NCI-H1105 (cell line): ENCODE measurements at regions not wholly inside any gene's neighbourhood (a gene's known extent, or its start where the extent isn't known, plus 50 kb on each side); places are given as distances from the start of the nearest gene placed in this dataset.

Experiments used
- DNase-seq: peaks from one replicate; lab custom pipeline; 2025; lab: John Stamatoyannopoulos, UW

- DNase-seq = no peak
These were observed 312.0 kb downstream of the SAMD5 start for GRCh38 chr6:147820520-147820919.

GRCh38 chr6:147821295-147821897 is 312.9 kb downstream of the SAMD5 start:
- DNase-seq = no peak

GRCh38 chr6:147823936-147824335 is 315.4 kb downstream of the SAMD5 start:
- DNase-seq = no peak

GRCh38 chr6:147825848-147826247 is 317.4 kb downstream of the SAMD5 start:
- no peak for DNase-seq

- DNase-seq = no peak
These were observed 318.2 kb downstream of the SAMD5 start for GRCh38 chr6:147826698-147827097.

- DNase-seq = no peak
These were observed 320.9 kb downstream of the SAMD5 start for GRCh38 chr6:147829418-147829817.

GRCh38 chr6:147829835-147830234 is 321.3 kb downstream of the SAMD5 start:
- no peak for DNase-seq

- DNase-seq = no peak
These were observed 322.9 kb downstream of the SAMD5 start for GRCh38 chr6:147831356-147831755.

GRCh38 chr6:147833607-147834006 is 325.1 kb downstream of the SAMD5 start:
- no peak for DNase-seq

GRCh38 chr6:147834084-147834776 is 325.7 kb downstream of the SAMD5 start:
- DNase-seq = no peak

- DNase-seq = no peak
These were observed 329.1 kb downstream of the SAMD5 start for GRCh38 chr6:147837540-147837939.

GRCh38 chr6:147839708-147840610 is 331.5 kb downstream of the SAMD5 start:
- DNase-seq = no peak

GRCh38 chr6:147841547-147842148 is 333.2 kb downstream of the SAMD5 start:
- no peak for DNase-seq

- no peak for DNase-seq
These were observed 341.2 kb downstream of the SAMD5 start for GRCh38 chr6:147849401-147850330.

GRCh38 chr6:147852772-147853171 is 344.3 kb downstream of the SAMD5 start:
- DNase-seq = no peak

GRCh38 chr6:147853574-147853973 is 345.1 kb downstream of the SAMD5 start:
- no peak for DNase-seq

GRCh38 chr6:147855803-147856482 is 347.5 kb downstream of the SAMD5 start:
- no peak for DNase-seq

GRCh38 chr6:147856687-147857086 is 348.2 kb downstream of the SAMD5 start:
- DNase-seq = no peak

- DNase-seq = no peak
These were observed 349.9 kb downstream of the SAMD5 start for GRCh38 chr6:147858421-147858820.

- DNase-seq = no peak
These were observed 350.6 kb downstream of the SAMD5 start for GRCh38 chr6:147859071-147859470.

- no peak for DNase-seq
These were observed 353.2 kb downstream of the SAMD5 start for GRCh38 chr6:147861696-147862095.
